Upper lobe of right lung (tissue), 1 donor: ENCODE measurements at regions not wholly inside any gene's neighbourhood (a gene's known extent, or its start where the extent isn't known, plus 50 kb on each side); places are given as distances from the start of the nearest gene placed in this dataset.
A peak's percentile ranks its signal among the peaks of the same experiment; 100 is the strongest.

Experiments used
- ATAC-seq: fragments of 200-7000 bp; cut with Tn5 transposase; one replicate; pipeline ENCODE4 v1.9.1; 2020; ENCODE audit warnings: mild to moderate bottlenecking, moderate library complexity
- DNase-seq: peaks from one replicate; pipeline ENCODE4 v3.0.0-alpha.2; 2020
- H3K27ac ChIP-seq: fragments of 200-600 bp; one replicate; pipeline ENCODE4 v1.8.0; 2022
- H3K27me3 ChIP-seq: fragments of 200-600 bp; one replicate; pipeline ENCODE4 v1.8.0; 2022; ENCODE audit warnings: mild to moderate bottlenecking
- H3K36me3 ChIP-seq: fragments of 200-600 bp; one replicate; pipeline ENCODE4 v1.8.0; 2022
- H3K4me1 ChIP-seq: fragments of 200-600 bp; one replicate; pipeline ENCODE4 v1.8.0; 2022
- H3K4me3 ChIP-seq: fragments of 200-600 bp; one replicate; pipeline ENCODE4 v1.8.0; 2022; ENCODE audit warnings: mild to moderate bottlenecking
- H3K9me3 ChIP-seq: fragments of 200-600 bp; one replicate; pipeline ENCODE4 v1.8.0; 2022
- intact Hi-C: fragments of 100-400 bp; cut with DNase I; formaldehyde crosslinking; loops from one replicate; pipeline ENCODE4 v1.11.0; 2022
- TF ChIP-seq, protein P1 (sequence below): fragments of 200-600 bp; IDR thresholded peaks from one replicate; pipeline ENCODE4 v1.8.0; 2022; ENCODE audit warnings: antibody characterized with exemption
- donor health status: DM: no; HTN: yes; CAD: no; lungs with severe emphysema.

- intact Hi-C loops = no loop called here
- Histone ChIP-seq H3K9me3 (no peaks in the 10 kb centered on the region), H3K4me1 (no peaks in the 10 kb centered on the region), H3K4me3 (no peak overlapping the region), H3K27me3 (no peaks in the 10 kb centered on the region), H3K27ac (no peak overlapping the region), H3K36me3 (no peaks in the 10 kb centered on the region)
- DNase-seq = peak; percentile 50
- ATAC-seq = no peak
- TF ChIP-seq, protein P1, sequence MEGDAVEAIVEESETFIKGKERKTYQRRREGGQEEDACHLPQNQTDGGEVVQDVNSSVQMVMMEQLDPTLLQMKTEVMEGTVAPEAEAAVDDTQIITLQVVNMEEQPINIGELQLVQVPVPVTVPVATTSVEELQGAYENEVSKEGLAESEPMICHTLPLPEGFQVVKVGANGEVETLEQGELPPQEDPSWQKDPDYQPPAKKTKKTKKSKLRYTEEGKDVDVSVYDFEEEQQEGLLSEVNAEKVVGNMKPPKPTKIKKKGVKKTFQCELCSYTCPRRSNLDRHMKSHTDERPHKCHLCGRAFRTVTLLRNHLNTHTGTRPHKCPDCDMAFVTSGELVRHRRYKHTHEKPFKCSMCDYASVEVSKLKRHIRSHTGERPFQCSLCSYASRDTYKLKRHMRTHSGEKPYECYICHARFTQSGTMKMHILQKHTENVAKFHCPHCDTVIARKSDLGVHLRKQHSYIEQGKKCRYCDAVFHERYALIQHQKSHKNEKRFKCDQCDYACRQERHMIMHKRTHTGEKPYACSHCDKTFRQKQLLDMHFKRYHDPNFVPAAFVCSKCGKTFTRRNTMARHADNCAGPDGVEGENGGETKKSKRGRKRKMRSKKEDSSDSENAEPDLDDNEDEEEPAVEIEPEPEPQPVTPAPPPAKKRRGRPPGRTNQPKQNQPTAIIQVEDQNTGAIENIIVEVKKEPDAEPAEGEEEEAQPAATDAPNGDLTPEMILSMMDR = no peak
Measured at GRCh38 chr3:167114619-167115018, 265.5 kb downstream of the ZBBX start.

- TF ChIP-seq, protein P1 = no peak
- Histone ChIP-seq H3K4me1 (no peaks in the 10 kb centered on the region), H3K4me3 (no peak overlapping the region), H3K9me3 (no peaks in the 10 kb centered on the region), H3K36me3 (no peaks in the 10 kb centered on the region), H3K27me3 (no peaks in the 10 kb centered on the region), H3K27ac (no peak overlapping the region)
- ATAC-seq = no peak
- intact Hi-C loops = no loop called here
- no peak for DNase-seq
Measured at GRCh38 chr3:167113035-167113830, 266.9 kb downstream of the ZBBX start.

- no peaks in the 10 kb centered on the region for H3K27me3 ChIP-seq
- TF ChIP-seq, protein P1 = no peak
- ATAC-seq (no peak), DNase-seq (no peak)
- no peaks in the 10 kb centered on the region for H3K9me3 ChIP-seq
- H3K4me1 ChIP-seq = no peaks in the 10 kb centered on the region
- intact Hi-C loops = no loop called here
- H3K36me3 ChIP-seq = no peaks in the 10 kb centered on the region
- H3K4me3 ChIP-seq = no peak overlapping the region
- no peak overlapping the region for H3K27ac ChIP-seq
Measured at GRCh38 chr3:167110901-167111300, 269.2 kb downstream of the ZBBX start.

GRCh38 chr3:167109746-167110145 lies 270.4 kb downstream of the ZBBX start:
- Histone ChIP-seq H3K27ac (no peak overlapping the region), H3K4me1 (no peaks in the 10 kb centered on the region), H3K27me3 (no peaks in the 10 kb centered on the region), H3K4me3 (no peak overlapping the region), H3K36me3 (no peaks in the 10 kb centered on the region), H3K9me3 (no peaks in the 10 kb centered on the region)
- TF ChIP-seq, protein P1 = no peak
- DNase-seq (no peak), ATAC-seq (no peak)
- intact Hi-C loops = no loop called here

GRCh38 chr3:167106456-167106855 lies 273.6 kb downstream of the ZBBX start:
- TF ChIP-seq, protein P1 = no peak
- Histone ChIP-seq H3K27me3 (no peaks in the 10 kb centered on the region), H3K9me3 (no peaks in the 10 kb centered on the region), H3K27ac (no peak overlapping the region), H3K4me3 (no peak overlapping the region), H3K4me1 (no peaks in the 10 kb centered on the region), H3K36me3 (no peaks in the 10 kb centered on the region)
- no peak for DNase-seq
- no peak for ATAC-seq
- intact Hi-C loops = no loop called here
